Body of pancreas (tissue), 4 donors: ENCODE measurements at regions not wholly inside any gene's neighbourhood (a gene's known extent, or its start where the extent isn't known, plus 50 kb on each side); places are given as distances from the start of the nearest gene placed in this dataset.
A peak's percentile ranks its signal among the peaks of the same experiment; 100 is the strongest.

ENCODE experiments used
- ATAC-seq: fragments of 150-250 bp; one replicate; pipeline ENCODE4 v1.9.1; 2016
- DNase-seq, 4 donors: peaks; one replicate each; pipeline ENCODE4 v3.0.0-alpha.2; 2019
- H3K27ac ChIP-seq, 4 donors: fragments of 200-600 bp; sonication (generic); 1 replicate in 3 of 4; 2 replicates in 1 of 4; pipeline versions ENCODE4 v1.5.1 to v1.6.1; 2016 to 2019; ENCODE audit warnings: mild to moderate bottlenecking in 1 of 4, mixed read lengths in 1 of 4, moderate library complexity in 1 of 4
- H3K27me3 ChIP-seq, 2 donors: fragments of 200-600 bp; sonication (generic); one replicate each; pipeline ENCODE4 v1.6.0; 2016; ENCODE audit warnings: mild to moderate bottlenecking in 1 of 2
- H3K36me3 ChIP-seq, 2 donors: fragments of 200-600 bp; sonication (generic); replicated peaks in 1 of 2; 2 replicates each; pipeline ENCODE4 v1.5.1; 2016; ENCODE audit warnings: low read depth in 2 of 2; ENCODE audit not compliant: insufficient read depth in 1 of 2
- H3K4me1 ChIP-seq: fragments of 200-600 bp; sonication (generic); one replicate; pipeline ENCODE4 v1.6.0; 2016
- H3K4me3 ChIP-seq, 2 donors: fragments of 200-600 bp; sonication (generic); 1 replicate in 1 of 2; 2 replicates in 1 of 2; pipeline ENCODE4 v1.5.1; 2016 to 2019
- H3K9me3 ChIP-seq, 3 donors: fragments of 200-600 bp; sonication (generic); 1 replicate in 2 of 3; 2 replicates in 1 of 3; pipeline ENCODE4 v1.5.1; 2016
- CTCF ChIP-seq, 7 experiments: fragments of 450-650 bp in 4 of 7; fragments of 200-600 bp in 3 of 7; sonication (generic) in 3 of 7; IDR thresholded peaks; one replicate each; pipeline ENCODE4 v1.5.1; 2016 to 2019; ENCODE audit warnings: antibody characterized with exemption in 7 of 7
- POLR2A ChIP-seq, 3 donors: fragments of 450-650 bp; IDR thresholded peaks; one replicate each; pipeline ENCODE4 v1.6.1; 2016; ENCODE audit warnings: antibody characterized with exemption in 3 of 3, mild to moderate bottlenecking in 2 of 3
- WGBS, 2 donors: methylation state at CpG; one replicate each; pipeline ENCODE4 v1.1.5; 2017; 5-methylcytosine and 5-hydroxymethylcytosine counted together
- intact Hi-C: fragments of 100-400 bp; cut with DNase I; formaldehyde crosslinking; loops from one replicate; pipeline ENCODE4 v1.15.1; 2023

GRCh38 chr6:138714493-138714892, 59.1 kb upstream of the CCDC28A start:
- Histone ChIP-seq H3K27ac (no peak overlapping the region), H3K4me3 (no peak overlapping the region), H3K4me1 (no peaks in the 10 kb centered on the region), H3K9me3 (no peaks in the 10 kb centered on the region), H3K36me3 (no peaks in the 10 kb centered on the region), H3K27me3 (no peaks in the 10 kb centered on the region)
- intact Hi-C loops, result no loop called here
- DNase-seq, result no peak
- no peak for TF ChIP-seq POLR2A (IDR thresholded peaks at IDR 0.05)
- no peak for TF ChIP-seq CTCF (IDR thresholded peaks at IDR 0.05)
- no peak for ATAC-seq

GRCh38 chr6:138716013-138716412, 57.6 kb upstream of the CCDC28A start:
- intact Hi-C loops, result no loop called here
- H3K36me3 ChIP-seq, result no peaks in the 10 kb centered on the region
- ATAC-seq, result no peak
- 83 to 86% methylated on average over 1 of the region's 1 CpG for WGBS, 2 donors
- H3K27ac ChIP-seq, result no peak overlapping the region
- no peak for DNase-seq
- no peaks in the 10 kb centered on the region for H3K9me3 ChIP-seq
- no peaks in the 10 kb centered on the region for H3K27me3 ChIP-seq
- H3K4me1 ChIP-seq, result no peaks in the 10 kb centered on the region
- H3K4me3 ChIP-seq, result no peak overlapping the region
- TF ChIP-seq CTCF (IDR thresholded peaks at IDR 0.05) (no peak), POLR2A (IDR thresholded peaks at IDR 0.05) (no peak)

GRCh38 chr6:138716971-138717665, 56.5 kb upstream of the CCDC28A start:
- Histone ChIP-seq H3K4me1 (no peaks in the 10 kb centered on the region), H3K4me3 (no peak overlapping the region), H3K36me3 (no peaks in the 10 kb centered on the region), H3K9me3 (no peaks in the 10 kb centered on the region), H3K27me3 (no peaks in the 10 kb centered on the region), H3K27ac (no peak overlapping the region)
- TF ChIP-seq POLR2A (IDR thresholded peaks at IDR 0.05), result no peak
- TF ChIP-seq CTCF (IDR thresholded peaks at IDR 0.05), result no peak
- no peak for DNase-seq
- no peak for ATAC-seq
- 69 to 73% methylated on average over 4 of the region's 4 CpGs for WGBS, 2 donors
- intact Hi-C loops, result no loop called here

- Histone ChIP-seq H3K9me3 (no peaks in the 10 kb centered on the region), H3K4me1 (peaks cover 6% of the 10 kb centered on the region), H3K4me3 (no peak overlapping the region), H3K27ac (peak overlapping the region in 1 of 4 donors; percentile 8), H3K36me3 (no peaks in the 10 kb centered on the region), H3K27me3 (no peaks in the 10 kb centered on the region)
- no peak for DNase-seq
- TF ChIP-seq POLR2A (IDR thresholded peaks at IDR 0.05), result no peak
- no peak for TF ChIP-seq CTCF (IDR thresholded peaks at IDR 0.05)
- 72 to 80% methylated on average over 3 of the region's 3 CpGs for WGBS, 2 donors
- no peak for ATAC-seq
- intact Hi-C loops, result no loop called here
These were observed 54.4 kb upstream of the CCDC28A start for GRCh38 chr6:138719011-138719635.

- TF ChIP-seq CTCF (IDR thresholded peaks at IDR 0.05), result no peak
- TF ChIP-seq POLR2A (IDR thresholded peaks at IDR 0.05), result no peak
- Histone ChIP-seq H3K27ac (peak overlapping the region in 1 of 4 donors; percentile 8), H3K4me1 (peaks cover 6% of the 10 kb centered on the region), H3K36me3 (no peaks in the 10 kb centered on the region), H3K27me3 (no peaks in the 10 kb centered on the region), H3K9me3 (no peaks in the 10 kb centered on the region), H3K4me3 (no peak overlapping the region)
- ATAC-seq, result no peak
- no peak for DNase-seq
- intact Hi-C loops, result no loop called here
- 60 to 63% methylated on average over 1 of the region's 1 CpG for WGBS, 2 donors
These were observed 53.8 kb upstream of the CCDC28A start for GRCh38 chr6:138719744-138720143.
